Muscle of back (tissue), 3 donors: ENCODE measurements at regions not wholly inside any gene's neighbourhood (a gene's known extent, or its start where the extent isn't known, plus 50 kb on each side); places are given as distances from the start of the nearest gene placed in this dataset.
A peak's percentile ranks its signal among the peaks of the same experiment; 100 is the strongest.

Source experiments
- DNase-seq, 3 donors: peaks; one replicate each; pipeline versions ENCODE4 v3.0.0 to v3.0.0-alpha.2; 2013

GRCh38 chr17:63379636-63380035, 66.5 kb downstream of the CYB561 start:
- DNase-seq = no peak

DNA sequence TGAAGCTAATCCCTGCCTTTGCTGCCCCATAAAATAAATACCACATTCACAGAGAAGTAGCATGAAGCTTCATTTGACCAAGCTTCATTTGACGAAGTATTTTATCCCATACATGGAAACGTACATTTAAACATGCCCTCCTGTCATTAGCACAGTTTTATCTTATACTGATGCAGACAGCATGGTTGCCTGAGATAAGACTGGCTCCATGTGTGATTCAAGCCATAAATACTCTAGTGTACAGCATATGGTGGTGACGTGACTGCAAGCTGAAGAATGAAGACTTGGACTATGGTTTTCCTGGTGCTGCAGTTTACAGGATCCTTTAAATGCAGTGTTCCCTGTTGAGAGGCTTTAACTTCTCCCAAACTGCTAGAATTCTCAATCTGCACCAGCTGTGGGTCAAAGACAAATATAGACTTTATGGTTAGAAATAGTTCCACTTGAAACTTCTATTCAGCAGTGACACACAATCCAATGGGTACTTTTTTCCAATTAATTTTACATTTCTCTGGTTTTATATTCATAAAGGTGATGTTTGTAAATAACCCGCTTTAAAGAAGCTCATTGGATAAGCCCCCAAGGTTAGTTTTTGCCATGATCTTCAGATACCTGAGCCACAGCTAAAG, 64.9 kb downstream of the CYB561 start:
- DNase-seq = peak in 1 of 3 donors; percentile 51

DNA sequence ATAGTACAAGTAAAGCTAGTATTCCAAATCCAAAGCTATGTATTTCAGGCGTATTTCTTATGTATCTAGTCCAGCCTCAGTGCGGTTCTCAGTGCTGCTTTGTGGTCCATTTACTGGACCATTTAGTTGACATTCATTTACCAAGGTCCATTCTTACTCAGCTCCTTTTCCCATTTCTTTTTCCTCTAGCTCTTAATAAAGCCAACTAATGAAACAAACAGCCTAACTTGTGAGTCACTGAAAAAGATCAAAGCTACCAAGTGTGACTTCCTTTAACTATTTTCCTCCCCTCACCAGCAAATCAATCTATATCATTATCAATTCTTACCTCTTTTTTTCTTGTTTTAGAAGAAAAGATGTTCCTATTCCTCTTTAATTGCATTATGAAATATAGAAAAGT, 64.0 kb downstream of the CYB561 start:
- DNase-seq = no peak
